Right lobe of liver (tissue), 6 donors: ENCODE measurements at regions not wholly inside any gene's neighbourhood (a gene's known extent, or its start where the extent isn't known, plus 50 kb on each side); places are given as distances from the start of the nearest gene placed in this dataset.

Source experiments
- ATAC-seq, 4 donors: fragments of 200-7000 bp; cut with Tn5 transposase; one replicate each; pipeline ENCODE4 v1.9.1; 2020; ENCODE audit warnings: mild to moderate bottlenecking in 4 of 4, moderate library complexity in 4 of 4
- DNase-seq, 3 donors: peaks; one replicate each; pipeline ENCODE4 v3.0.0-alpha.2; 2020
- H3K27ac ChIP-seq, 3 donors: fragments of 200-600 bp; one replicate each; pipeline ENCODE4 v1.8.0; 2022
- H3K27me3 ChIP-seq, 2 donors: fragments of 200-600 bp; one replicate each; pipeline ENCODE4 v1.8.0; 2022
- H3K36me3 ChIP-seq, 4 donors: fragments of 200-600 bp; sonication (generic) in 1 of 4; one replicate each; pipeline versions ENCODE4 v1.5.1 to v1.8.0; 2017 to 2022; ENCODE audit warnings: control low read depth in 1 of 4
- H3K4me1 ChIP-seq, 4 donors: fragments of 200-600 bp; sonication (generic) in 1 of 4; one replicate each; pipeline versions ENCODE4 v1.5.1 to v1.8.0; 2017 to 2022; ENCODE audit warnings: control low read depth in 1 of 4
- H3K4me3 ChIP-seq, 3 donors: fragments of 200-600 bp; one replicate each; pipeline ENCODE4 v1.8.0; 2022
- H3K9me3 ChIP-seq, 4 donors: fragments of 200-600 bp; sonication (generic) in 1 of 4; one replicate each; pipeline versions ENCODE4 v1.5.1 to v1.8.0; 2017 to 2022; ENCODE audit warnings: control low read depth in 1 of 4
- POLR2A ChIP-seq: fragments of 450-650 bp; IDR thresholded peaks from one replicate; pipeline ENCODE4 v1.6.1; 2017; ENCODE audit warnings: antibody characterized with exemption, mild to moderate bottlenecking
- WGBS: methylation state at CpG from one replicate; pipeline ENCODE4 v1.1.6; 2018; ENCODE audit warnings: low coverage, low lambda C conversion rate; ENCODE audit not compliant: insufficient coverage; ENCODE audit errors: missing lambda C conversion rate; 5-methylcytosine and 5-hydroxymethylcytosine counted together
- intact Hi-C, 2 donors: fragments of 100-400 bp; cut with DNase I; formaldehyde crosslinking; loops; one replicate each; pipeline versions ENCODE4 v1.11.2 to v1.14.1; 2022
- TF ChIP-seq, protein P1 (sequence below), 4 donors: fragments of 200-600 bp in 3 of 4; fragments of 450-650 bp in 1 of 4; IDR thresholded peaks; one replicate each; pipeline versions ENCODE4 v1.5.1 to v1.8.0; 2016 to 2022; ENCODE audit warnings: antibody characterized with exemption in 4 of 4, mild to moderate bottlenecking in 2 of 4
- donor health status: DM: no; HTN: yes; CAD: no.
- donor health status: DM: no; HTN: no; CAD: no.
- donor health status: DM: no; HTN: no; CAD: no.
- donor health status: DM: no; HTN: yes; CAD: no.
- donor health status: DM: no; HTN: yes; CAD: no.

DNA sequence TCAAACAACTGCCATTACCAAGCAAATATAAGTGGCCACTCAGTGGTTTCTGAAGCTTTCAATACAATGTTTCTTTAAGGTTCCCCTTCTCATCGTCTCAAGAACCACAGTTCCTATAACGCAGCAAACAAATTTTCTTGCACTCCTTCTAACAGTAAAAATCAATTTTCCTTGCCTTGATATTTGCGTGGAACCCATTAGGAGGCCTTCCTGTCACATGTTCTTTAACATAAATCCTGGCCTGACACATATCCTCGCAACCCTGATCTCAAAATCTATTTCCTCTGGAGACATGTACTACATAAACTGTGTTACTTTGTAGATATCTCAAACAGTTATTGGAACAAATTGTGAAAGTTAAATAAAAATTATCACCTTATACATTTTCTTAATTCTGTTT lies 65.9 kb upstream of the MANEA start:
- 33% methylated on average over 4 of the region's 4 CpGs for WGBS
- TF ChIP-seq, protein P1, sequence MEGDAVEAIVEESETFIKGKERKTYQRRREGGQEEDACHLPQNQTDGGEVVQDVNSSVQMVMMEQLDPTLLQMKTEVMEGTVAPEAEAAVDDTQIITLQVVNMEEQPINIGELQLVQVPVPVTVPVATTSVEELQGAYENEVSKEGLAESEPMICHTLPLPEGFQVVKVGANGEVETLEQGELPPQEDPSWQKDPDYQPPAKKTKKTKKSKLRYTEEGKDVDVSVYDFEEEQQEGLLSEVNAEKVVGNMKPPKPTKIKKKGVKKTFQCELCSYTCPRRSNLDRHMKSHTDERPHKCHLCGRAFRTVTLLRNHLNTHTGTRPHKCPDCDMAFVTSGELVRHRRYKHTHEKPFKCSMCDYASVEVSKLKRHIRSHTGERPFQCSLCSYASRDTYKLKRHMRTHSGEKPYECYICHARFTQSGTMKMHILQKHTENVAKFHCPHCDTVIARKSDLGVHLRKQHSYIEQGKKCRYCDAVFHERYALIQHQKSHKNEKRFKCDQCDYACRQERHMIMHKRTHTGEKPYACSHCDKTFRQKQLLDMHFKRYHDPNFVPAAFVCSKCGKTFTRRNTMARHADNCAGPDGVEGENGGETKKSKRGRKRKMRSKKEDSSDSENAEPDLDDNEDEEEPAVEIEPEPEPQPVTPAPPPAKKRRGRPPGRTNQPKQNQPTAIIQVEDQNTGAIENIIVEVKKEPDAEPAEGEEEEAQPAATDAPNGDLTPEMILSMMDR (IDR thresholded peaks at IDR 0.05) = no peak
- no peak for TF ChIP-seq POLR2A
- Histone ChIP-seq H3K36me3 (no peaks in the 10 kb centered on the region), H3K4me1 (no peaks in the 10 kb centered on the region), H3K9me3 (no peaks in the 10 kb centered on the region), H3K27ac (no peak overlapping the region), H3K27me3 (no peaks in the 10 kb centered on the region), H3K4me3 (no peak overlapping the region)
- DNase-seq = no peak
- intact Hi-C loops = no loop called here
- no peak for ATAC-seq

- Histone ChIP-seq H3K4me1 (no peaks in the 10 kb centered on the region), H3K4me3 (no peak overlapping the region), H3K9me3 (no peaks in the 10 kb centered on the region), H3K36me3 (no peaks in the 10 kb centered on the region), H3K27me3 (no peaks in the 10 kb centered on the region), H3K27ac (no peak overlapping the region)
- ATAC-seq = no peak
- no peak for DNase-seq
- WGBS = 49% methylated on average over 2 of the region's 2 CpGs
- TF ChIP-seq POLR2A = no peak
- intact Hi-C loops = no loop called here
These were observed 61.4 kb upstream of the MANEA start for GRCh38 chr6:95515975-95516374.

DNA sequence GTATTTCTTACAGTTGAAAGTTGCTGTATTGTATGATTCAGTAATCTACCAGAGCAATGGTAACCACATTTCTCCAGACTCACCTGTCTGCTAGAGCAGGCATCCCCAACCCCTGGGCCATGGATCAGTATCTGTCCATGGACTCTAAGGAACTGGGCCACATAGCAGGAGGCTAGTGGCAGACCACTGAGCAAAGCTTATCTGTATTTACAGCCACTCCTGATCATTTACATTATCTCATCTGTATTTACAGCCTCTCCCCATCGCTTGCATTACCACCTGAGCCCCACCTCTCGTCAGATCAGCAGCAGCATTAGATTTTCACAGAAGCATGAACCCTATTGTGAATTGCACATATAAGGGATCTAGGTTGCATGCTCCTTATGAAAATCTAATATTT lies 60.3 kb upstream of the MANEA start:
- no peak for TF ChIP-seq POLR2A
- TF ChIP-seq, protein P1 (IDR thresholded peaks at IDR 0.05) = no peak
- Histone ChIP-seq H3K4me1 (no peaks in the 10 kb centered on the region), H3K9me3 (no peaks in the 10 kb centered on the region), H3K27me3 (no peaks in the 10 kb centered on the region), H3K27ac (no peak overlapping the region), H3K4me3 (no peak overlapping the region), H3K36me3 (no peaks in the 10 kb centered on the region)
- intact Hi-C loops = no loop called here
- no peak for ATAC-seq
- DNase-seq = no peak
- WGBS = 20% methylated on average over 2 of the region's 2 CpGs

GRCh38 chr6:95517568-95517967 lies 59.8 kb upstream of the MANEA start:
- no peak overlapping the region for H3K27ac ChIP-seq
- TF ChIP-seq POLR2A = no peak
- TF ChIP-seq, protein P1 (IDR thresholded peaks at IDR 0.05) = no peak
- no peak for ATAC-seq

GRCh38 chr6:95518630-95519227 lies 58.6 kb upstream of the MANEA start:
- 79% methylated on average over 8 of the region's 15 CpGs for WGBS
- intact Hi-C loops = no loop called here
- no peaks in the 10 kb centered on the region for H3K9me3 ChIP-seq
- no peak overlapping the region for H3K4me3 ChIP-seq
- no peak for DNase-seq
- peak in 1 of 4 donors; percentile 25 for ATAC-seq
- no peaks in the 10 kb centered on the region for H3K4me1 ChIP-seq
- H3K27me3 ChIP-seq = no peaks in the 10 kb centered on the region
- no peak for TF ChIP-seq POLR2A
- TF ChIP-seq, protein P1 (IDR thresholded peaks at IDR 0.05) = no peak
- no peaks in the 10 kb centered on the region for H3K36me3 ChIP-seq
- no peak overlapping the region for H3K27ac ChIP-seq

More at GRCh38 chr6:95517568-95517967, 59.8 kb upstream of the MANEA start:
- Histone ChIP-seq H3K36me3 (no peaks in the 10 kb centered on the region), H3K4me1 (no peaks in the 10 kb centered on the region), H3K27me3 (no peaks in the 10 kb centered on the region), H3K4me3 (no peak overlapping the region), H3K9me3 (no peaks in the 10 kb centered on the region)
- WGBS = 54% methylated on average over 3 of the region's 3 CpGs
- intact Hi-C loops = no loop called here
- DNase-seq = no peak
